ENCODE measurements at regions not wholly inside any gene's neighbourhood (a gene's known extent, or its start where the extent isn't known, plus 50 kb on each side); places are given as distances from the start of the nearest gene placed in this dataset.

- DNase-seq (ENCODE audit: insufficient read length, low spot score) (no peak), FAIRE-seq (no peak)
- no peak for TF ChIP-seq CTCF (IDR thresholded peaks at IDR 0.05; ENCODE audit: insufficient read depth, missing control alignments)
Measured at GRCh38 chr5:68991279-68992084, 102.3 kb upstream of the SLC30A5 start.

GRCh38 chr5:68994645-68995044, 99.2 kb upstream of the SLC30A5 start:
- FAIRE-seq (no peak), DNase-seq (ENCODE audit: insufficient read length, low spot score) (no peak)
- TF ChIP-seq CTCF (IDR thresholded peaks at IDR 0.05; ENCODE audit: insufficient read depth, missing control alignments) = no peak

GRCh38 chr5:68995845-68996545, 97.8 kb upstream of the SLC30A5 start:
- DNase-seq (ENCODE audit: insufficient read length, low spot score) = no peak
- no peak for FAIRE-seq
- TF ChIP-seq CTCF (IDR thresholded peaks at IDR 0.05; ENCODE audit: insufficient read depth, missing control alignments) = no peak

DNA sequence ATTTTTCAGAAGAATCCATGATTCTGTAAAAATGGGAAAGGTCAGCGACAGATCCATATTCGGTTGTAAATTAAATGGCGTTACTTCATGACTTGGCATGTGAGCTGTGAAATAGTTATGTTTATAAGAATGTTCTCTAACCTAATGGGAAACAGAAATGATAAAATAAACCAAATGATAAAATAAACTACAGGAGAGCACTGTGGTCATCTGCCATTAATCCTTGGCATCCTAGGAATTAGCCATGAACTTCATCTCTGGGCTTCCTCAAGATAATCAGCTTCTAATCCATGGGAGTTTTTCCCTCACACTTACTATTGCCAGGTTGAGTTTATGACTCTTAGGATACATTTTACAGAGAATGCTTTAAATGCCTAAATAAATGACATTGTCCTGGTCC, 94.6 kb upstream of the SLC30A5 start:
- DNase-seq (ENCODE audit: insufficient read length, low spot score) (no peak), FAIRE-seq (peak; percentile 67)
- TF ChIP-seq CTCF (IDR thresholded peaks at IDR 0.05; ENCODE audit: insufficient read depth, missing control alignments) = no peak

GRCh38 chr5:69000216-69000919, 93.4 kb upstream of the SLC30A5 start:
- no peak for TF ChIP-seq CTCF (IDR thresholded peaks at IDR 0.05; ENCODE audit: insufficient read depth, missing control alignments)
- DNase-seq (ENCODE audit: insufficient read length, low spot score) (no peak), FAIRE-seq (no peak)

DNA sequence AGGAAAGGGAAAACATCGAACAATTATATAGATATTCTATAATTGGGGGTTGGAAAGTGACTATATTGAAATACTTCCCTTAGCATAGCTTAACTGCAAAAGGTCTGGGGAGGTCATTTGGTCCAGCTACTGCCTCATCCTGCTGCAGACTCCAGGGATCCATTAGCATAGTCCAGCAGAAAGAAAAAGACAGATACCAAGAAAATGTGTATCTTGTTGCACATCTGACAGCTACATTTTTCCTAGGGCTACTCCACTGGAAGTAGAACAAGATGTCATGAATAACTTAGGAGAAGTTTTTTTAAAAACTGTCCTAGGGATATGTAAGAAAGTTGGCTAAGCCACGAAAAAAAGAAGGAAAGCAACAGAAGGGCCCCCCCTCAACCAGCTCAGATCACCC, 92.9 kb upstream of the SLC30A5 start:
- TF ChIP-seq CTCF (IDR thresholded peaks at IDR 0.05; ENCODE audit: insufficient read depth, missing control alignments) = no peak
- no peak for FAIRE-seq
- DNase-seq (ENCODE audit: insufficient read length, low spot score) = no peak

All from D721Med (cell line).